ENCODE measurements at regions not wholly inside any gene's neighbourhood (a gene's known extent, or its start where the extent isn't known, plus 50 kb on each side); places are given as distances from the start of the nearest gene placed in this dataset.
A peak's percentile ranks its signal among the peaks of the same experiment; 100 is the strongest.
"Not testable (repeated sequence)": the region's sequence is repeated elsewhere in the genome, so short reads cannot be mapped to it uniquely, and the experiment has no call there.

DNA sequence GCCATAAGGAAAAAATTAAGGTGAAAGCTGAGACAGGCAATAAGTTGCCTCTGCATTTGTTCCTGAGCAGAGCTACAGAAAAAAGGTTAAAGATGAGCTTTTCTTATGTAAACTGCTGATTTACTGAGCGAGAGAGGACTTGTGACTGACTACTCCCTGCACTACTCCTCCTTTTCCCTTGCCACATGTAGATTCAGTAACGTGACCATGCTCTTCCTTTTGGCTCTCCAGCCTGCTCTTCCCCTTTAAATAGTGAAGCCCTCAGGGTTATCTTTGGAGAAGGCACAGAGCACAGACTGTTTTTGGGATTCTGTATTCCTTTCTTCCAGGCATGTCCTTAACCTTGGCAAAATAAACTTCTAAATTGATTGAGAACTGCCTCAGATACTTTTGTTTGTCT lies 630.2 kb downstream of the UQCRFS1 start:
- no peak overlapping the region for H3K4me2 ChIP-seq
- H3K9me3 ChIP-seq: no peaks in the 10 kb centered on the region
- no peak overlapping the region for H3K9ac ChIP-seq
- no peaks in the 10 kb centered on the region; the same call in 1 of the 2 replicates for H3K27me3 ChIP-seq
- no peak for TF ChIP-seq Cebpa-rat (IDR thresholded peaks at IDR 0.05)
- no peak overlapping the region for H3K4me3 ChIP-seq
- no peak overlapping the region for H3K27ac ChIP-seq
- H3K4me1 ChIP-seq: peaks cover 13% of the 10 kb centered on the region
- H3K36me3 ChIP-seq: no peaks in the 10 kb centered on the region
- no peaks in the 10 kb centered on the region for H4K20me1 ChIP-seq

- H3K27ac ChIP-seq: no peak overlapping the region
- no peaks in the 10 kb centered on the region for H3K9me3 ChIP-seq
- H3K4me3 ChIP-seq: no peak overlapping the region
- H3K9ac ChIP-seq: no peak overlapping the region
- H3K36me3 ChIP-seq: no peaks in the 10 kb centered on the region
- no peaks in the 10 kb centered on the region; the same call in 1 of the 2 replicates for H3K27me3 ChIP-seq
- no peak overlapping the region for H3K4me2 ChIP-seq
- no peaks in the 10 kb centered on the region for H4K20me1 ChIP-seq
- no peak for TF ChIP-seq Cebpa-rat (IDR thresholded peaks at IDR 0.05)
- H3K4me1 ChIP-seq: peaks cover 15% of the 10 kb centered on the region
Measured at GRCh38 chr19:28582344-28582743, 630.6 kb downstream of the UQCRFS1 start.

- Histone ChIP-seq H3K9ac (no peak overlapping the region), H3K9me3 (no peaks in the 10 kb centered on the region), H3K4me1 (peaks cover 11% of the 10 kb centered on the region), H3K27me3 (no peaks in the 10 kb centered on the region; the same call in 1 of the 2 replicates), H3K4me2 (no peak overlapping the region), H4K20me1 (no peaks in the 10 kb centered on the region), H3K27ac (no peak overlapping the region), H3K36me3 (no peaks in the 10 kb centered on the region), H3K4me3 (no peak overlapping the region)
- TF ChIP-seq Cebpa-rat (IDR thresholded peaks at IDR 0.05): no peak
Measured at GRCh38 chr19:28581468-28581770, 631.5 kb downstream of the UQCRFS1 start.

DNA sequence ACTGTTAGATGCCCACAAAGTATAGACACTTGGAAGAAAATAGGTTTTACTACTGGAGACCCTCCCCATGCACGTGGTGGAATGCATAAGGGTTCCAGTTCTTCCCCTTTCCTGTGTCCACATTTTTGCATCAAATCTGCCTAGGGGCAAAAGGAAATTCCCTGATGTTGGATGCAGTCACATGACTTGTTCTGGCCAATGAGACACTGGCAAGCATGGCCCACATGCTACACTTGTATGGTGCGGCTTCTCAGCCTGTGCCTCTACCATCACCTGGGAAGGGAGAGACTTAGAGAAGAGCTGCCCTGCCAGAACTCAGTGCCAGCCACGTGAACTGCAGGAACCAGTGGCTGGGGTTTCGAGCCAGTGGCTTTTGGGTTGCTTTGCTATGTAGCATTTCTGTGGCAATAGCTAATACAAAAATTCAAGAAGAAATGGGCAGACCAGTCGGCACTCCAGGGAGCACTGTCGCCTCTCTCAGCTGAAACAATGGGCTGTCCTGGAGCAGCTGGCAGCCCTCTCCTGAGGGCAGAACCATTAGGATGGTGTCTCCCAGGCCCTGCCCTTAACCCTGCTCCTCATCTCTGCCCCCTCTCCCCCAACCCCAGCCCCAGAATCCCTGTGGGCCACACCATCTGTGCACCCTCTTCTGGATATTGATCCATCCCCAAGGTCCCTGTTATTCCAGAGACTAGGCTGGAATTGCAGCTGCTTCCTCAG lies 634.0 kb downstream of the UQCRFS1 start:
- no peak for TF ChIP-seq Cebpa-rat (IDR thresholded peaks at IDR 0.05)
- no peak overlapping the region for H3K4me2 ChIP-seq

GRCh38 chr19:28578208-28578607 lies 634.7 kb downstream of the UQCRFS1 start:
- Histone ChIP-seq H3K4me1 (peaks cover 8% of the 10 kb centered on the region; the same call in 1 of the 2 replicates), H3K36me3 (no peaks in the 10 kb centered on the region), H4K20me1 (no peaks in the 10 kb centered on the region), H3K4me2 (no peak overlapping the region), H3K27me3 (no peaks in the 10 kb centered on the region; the same call in 1 of the 2 replicates), H3K9ac (no peak overlapping the region), H3K27ac (no peak overlapping the region), H3K9me3 (no peaks in the 10 kb centered on the region), H3K4me3 (no peak overlapping the region)
- TF ChIP-seq Cebpa-rat (IDR thresholded peaks at IDR 0.05): no peak

More for the DNA sequence above, 634.0 kb downstream of the UQCRFS1 start:
- Histone ChIP-seq H3K27me3 (no peaks in the 10 kb centered on the region; the same call in 1 of the 2 replicates), H3K9me3 (no peaks in the 10 kb centered on the region), H3K4me3 (no peak overlapping the region), H3K9ac (no peak overlapping the region), H3K27ac (no peak overlapping the region), H4K20me1 (no peaks in the 10 kb centered on the region), H3K36me3 (no peaks in the 10 kb centered on the region), H3K4me1 (peaks cover 8% of the 10 kb centered on the region; the same call in 1 of the 2 replicates)

DNA sequence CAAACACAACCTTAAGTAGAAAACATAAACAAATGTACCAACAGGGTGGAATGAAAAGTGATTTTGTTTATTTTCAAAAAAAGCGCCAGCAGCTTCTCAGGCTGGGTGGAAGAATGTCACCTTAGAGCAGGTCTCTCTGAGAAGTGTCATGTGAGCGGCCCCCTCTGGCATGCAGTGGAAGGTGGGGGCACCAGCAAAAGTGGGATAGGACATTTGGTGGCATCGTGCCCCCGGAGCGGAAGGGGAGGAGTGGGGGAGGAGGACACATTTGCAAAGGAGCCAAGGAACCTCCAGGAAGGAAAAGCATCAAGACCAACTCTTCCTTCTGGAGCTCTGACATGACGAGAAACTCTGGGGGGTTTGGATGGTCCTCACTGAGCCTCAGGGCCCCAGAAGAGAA lies 635.3 kb downstream of the UQCRFS1 start:
- no peaks in the 10 kb centered on the region for H3K9me3 ChIP-seq
- no peaks in the 10 kb centered on the region for H4K20me1 ChIP-seq
- H3K27me3 ChIP-seq: no peaks in the 10 kb centered on the region
- no peaks in the 10 kb centered on the region for H3K36me3 ChIP-seq
- no peak overlapping the region for H3K27ac ChIP-seq
- H3K9ac ChIP-seq: no peak overlapping the region
- H3K4me1 ChIP-seq: peaks cover 8% of the 10 kb centered on the region; the same call in 1 of the 2 replicates
- no peak for TF ChIP-seq Cebpa-rat (IDR thresholded peaks at IDR 0.05)
- H3K4me2 ChIP-seq: peak overlapping the region; percentile 22; the same call in 1 of the 2 replicates
- no peak overlapping the region for H3K4me3 ChIP-seq

GRCh38 chr19:28577233-28577632 lies 635.7 kb downstream of the UQCRFS1 start:
- H3K4me1 ChIP-seq: peaks cover 8% of the 10 kb centered on the region; the same call in 1 of the 2 replicates
- H3K4me2 ChIP-seq: peak overlapping the region; percentile 22
- no peak for TF ChIP-seq Cebpa-rat (IDR thresholded peaks at IDR 0.05)
- H4K20me1 ChIP-seq: no peaks in the 10 kb centered on the region
- no peak overlapping the region for H3K27ac ChIP-seq
- H3K9ac ChIP-seq: no peak overlapping the region
- no peak overlapping the region for H3K4me3 ChIP-seq
- no peaks in the 10 kb centered on the region for H3K27me3 ChIP-seq
- no peaks in the 10 kb centered on the region for H3K36me3 ChIP-seq
- H3K9me3 ChIP-seq: no peaks in the 10 kb centered on the region

DNA sequence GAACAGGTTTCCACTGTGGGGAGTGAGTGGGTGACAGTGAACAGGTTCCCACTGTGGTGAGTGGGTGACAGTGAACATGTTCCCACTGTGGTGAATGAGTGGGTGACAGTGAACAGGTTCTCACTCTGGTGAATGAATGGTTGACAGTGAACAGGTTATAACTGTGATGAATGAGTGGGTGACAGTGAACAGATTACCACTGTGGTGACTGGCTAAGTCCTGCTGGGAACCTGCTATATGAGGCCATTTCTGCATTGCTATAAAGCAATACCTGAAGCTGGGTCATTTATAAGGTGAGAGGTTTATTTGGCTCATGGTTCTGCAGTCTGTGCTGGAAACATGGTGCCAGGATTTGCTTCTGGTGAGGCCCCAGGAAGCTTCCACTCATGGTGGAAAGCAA lies 637.1 kb downstream of the UQCRFS1 start:
- H3K9me3 ChIP-seq: no peaks in the 10 kb centered on the region
- H3K27ac ChIP-seq: no peak overlapping the region
- H3K9ac ChIP-seq: no peak overlapping the region
- no peaks in the 10 kb centered on the region for H3K36me3 ChIP-seq
- no peaks in the 10 kb centered on the region for H4K20me1 ChIP-seq
- peaks cover 8% of the 10 kb centered on the region; the same call in 1 of the 2 replicates for H3K4me1 ChIP-seq
- no peak overlapping the region for H3K4me2 ChIP-seq
- H3K27me3 ChIP-seq: no peaks in the 10 kb centered on the region
- H3K4me3 ChIP-seq: no peak overlapping the region
- TF ChIP-seq Cebpa-rat (IDR thresholded peaks at IDR 0.05): no peak

DNA sequence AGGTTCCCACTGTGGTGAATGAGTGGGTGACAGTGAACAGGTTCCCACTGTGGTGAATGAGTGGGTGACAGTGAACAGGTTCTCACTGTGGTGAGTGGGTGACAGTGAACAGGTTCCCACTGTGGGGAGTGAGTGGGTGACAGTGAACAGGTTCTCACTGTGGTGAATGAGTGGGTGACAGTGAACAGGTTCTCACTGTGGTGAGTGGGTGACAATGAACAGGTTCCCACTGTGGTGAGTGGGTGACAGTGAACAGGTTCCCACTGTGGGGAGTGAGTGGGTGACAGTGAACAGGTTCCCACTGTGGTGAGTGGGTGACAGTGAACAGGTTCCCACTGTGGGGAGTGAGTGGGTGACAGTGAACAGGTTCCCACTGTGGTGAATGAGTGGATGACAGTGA lies 637.6 kb downstream of the UQCRFS1 start:
- not testable (repeated sequence) for H3K4me2 ChIP-seq, H3K4me1 ChIP-seq, H3K9ac ChIP-seq, H3K27me3 ChIP-seq, H4K20me1 ChIP-seq, H3K27ac ChIP-seq, H3K36me3 ChIP-seq, H3K4me3 ChIP-seq, H3K9me3 ChIP-seq

- H3K27ac ChIP-seq: no peak overlapping the region
- H4K20me1 ChIP-seq: no peaks in the 10 kb centered on the region
- no peak overlapping the region for H3K4me2 ChIP-seq
- no peak overlapping the region for H3K9ac ChIP-seq
- H3K27me3 ChIP-seq: no peaks in the 10 kb centered on the region
- peaks cover 8% of the 10 kb centered on the region; the same call in 1 of the 2 replicates for H3K4me1 ChIP-seq
- H3K9me3 ChIP-seq: no peaks in the 10 kb centered on the region
- no peak overlapping the region for H3K4me3 ChIP-seq
- no peaks in the 10 kb centered on the region for H3K36me3 ChIP-seq
- no peak for TF ChIP-seq Cebpa-rat (IDR thresholded peaks at IDR 0.05)
Measured at GRCh38 chr19:28574212-28574611, 638.7 kb downstream of the UQCRFS1 start.
